NCI-H2196 (cell line): ENCODE measurements at regions not wholly inside any gene's neighbourhood (a gene's known extent, or its start where the extent isn't known, plus 50 kb on each side); places are given as distances from the start of the nearest gene placed in this dataset.
A peak's percentile ranks its signal among the peaks of the same experiment; 100 is the strongest.

Source experiments
- DNase-seq: peaks from one replicate; lab custom pipeline; 2025; ENCODE audit not compliant: unreplicated experiment; lab: John Stamatoyannopoulos, UW

DNA sequence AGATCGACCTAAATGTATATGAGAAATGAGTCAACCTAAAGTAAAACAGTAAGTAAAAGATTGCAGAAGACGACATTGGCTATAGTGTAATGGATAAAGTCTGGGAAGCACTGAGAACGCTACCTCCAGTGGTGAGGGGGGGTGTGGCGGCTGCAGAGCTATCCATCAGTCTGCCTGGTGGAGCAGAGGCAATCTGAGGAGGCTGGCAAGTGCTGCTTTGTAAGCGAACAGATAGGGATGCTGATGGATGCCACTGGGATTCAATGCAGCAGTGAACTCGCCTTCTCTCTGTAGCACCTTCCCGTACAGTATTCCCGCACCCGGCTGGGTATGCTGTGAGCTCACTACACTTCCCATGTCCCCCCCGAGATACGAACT, 261.5 kb downstream of the NSG2 start:
- DNase-seq = no peak

DNA sequence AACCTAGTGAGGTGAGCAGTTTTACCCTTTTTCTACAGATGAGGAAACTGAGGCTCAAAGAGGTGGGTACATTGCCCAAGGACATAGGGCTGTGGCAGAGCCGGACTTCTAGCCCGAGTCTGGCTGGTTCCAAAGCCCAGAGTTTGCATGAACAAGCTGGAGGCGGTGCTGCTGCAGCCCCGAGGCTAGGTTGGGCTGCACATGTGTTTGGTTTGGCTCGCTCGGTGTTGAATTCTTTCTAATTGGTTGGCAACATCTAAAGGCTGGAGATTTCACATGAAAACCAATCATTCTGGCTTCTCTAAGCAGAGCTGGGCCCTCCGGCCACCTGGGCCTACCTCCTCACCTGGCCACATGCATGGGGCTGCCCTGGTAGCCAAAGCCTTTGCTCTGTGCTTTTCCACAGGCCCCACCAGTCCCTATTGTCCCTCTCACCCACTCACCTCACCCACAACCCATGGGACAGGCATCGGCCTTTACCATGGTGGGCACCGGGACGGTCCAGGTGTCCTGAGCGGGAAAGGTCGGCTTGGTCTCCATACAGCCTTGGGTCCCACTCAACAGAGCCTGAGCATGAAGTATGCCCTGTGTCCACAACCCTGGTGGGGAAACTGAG, 262.3 kb downstream of the NSG2 start:
- DNase-seq = no peak

DNA sequence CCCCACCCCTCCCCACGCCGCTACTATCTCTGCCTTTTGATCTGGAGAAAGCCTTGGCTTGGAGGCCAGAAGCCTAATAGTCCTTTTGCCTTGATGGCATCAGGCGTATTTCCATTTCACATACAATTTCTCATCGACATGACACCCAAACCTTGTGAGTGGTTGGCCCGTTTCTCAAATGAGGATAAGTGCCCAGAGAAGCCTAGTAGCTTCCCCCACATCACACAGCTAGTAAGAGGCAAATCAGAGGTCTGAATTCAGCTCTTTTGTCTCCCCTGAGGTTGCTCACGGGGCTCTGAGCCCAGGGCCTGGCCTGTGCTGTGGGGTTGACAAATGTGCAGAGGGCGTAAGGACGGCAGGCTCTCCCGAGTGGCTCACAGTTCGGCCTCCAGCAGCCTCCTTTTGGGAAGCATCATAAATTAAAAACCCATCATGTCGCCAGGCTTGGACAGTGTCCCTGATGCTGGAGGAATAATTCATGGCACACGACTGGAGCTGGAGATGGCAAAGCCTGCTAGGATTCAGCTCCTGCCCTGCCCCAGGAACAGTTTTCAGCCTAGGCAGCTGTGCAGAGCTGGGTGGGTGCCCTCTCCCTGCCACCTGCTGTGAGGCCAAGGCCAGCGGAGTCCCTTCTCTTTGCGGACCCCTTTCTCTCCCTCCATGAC, 263.8 kb downstream of the NSG2 start:
- no peak for DNase-seq

DNA sequence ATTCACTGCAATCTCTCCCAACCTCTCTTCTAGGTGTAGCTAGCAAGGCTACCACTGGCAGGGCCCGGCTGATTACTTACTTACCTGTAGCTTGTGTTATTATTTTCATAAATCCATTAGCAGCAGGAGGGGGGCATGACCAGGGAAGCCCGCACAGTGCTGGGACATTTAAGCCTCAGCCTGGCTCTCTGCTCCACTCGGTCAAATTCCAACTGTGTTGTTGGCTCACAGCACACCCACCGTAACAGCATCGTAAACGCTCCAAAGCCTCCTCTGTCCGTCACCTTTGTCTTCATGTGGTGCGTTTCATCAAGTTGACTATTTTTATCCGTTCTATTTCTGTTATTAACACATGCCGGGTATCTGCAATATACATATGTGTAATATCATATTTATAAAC, 264.7 kb downstream of the NSG2 start:
- DNase-seq = no peak

DNA sequence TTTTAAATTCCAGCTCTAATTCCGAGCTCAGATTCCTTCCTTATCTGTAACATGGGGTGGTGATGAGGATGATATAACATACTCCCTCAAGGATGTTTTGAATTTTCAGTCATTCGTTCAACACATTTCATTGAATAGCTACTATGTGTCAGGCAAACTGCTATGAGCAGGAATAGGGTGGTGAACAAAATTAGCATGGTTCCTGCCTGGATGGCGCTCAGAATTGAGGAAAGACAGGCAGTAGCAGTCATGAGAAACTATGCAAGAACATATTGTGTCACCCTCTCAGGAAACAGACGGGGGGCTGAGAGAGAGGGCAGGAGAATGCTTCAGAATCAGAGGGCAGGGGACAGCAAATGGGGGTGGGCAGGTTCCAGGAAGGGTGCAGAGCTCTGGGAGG, 265.2 kb downstream of the NSG2 start:
- no peak for DNase-seq

DNA sequence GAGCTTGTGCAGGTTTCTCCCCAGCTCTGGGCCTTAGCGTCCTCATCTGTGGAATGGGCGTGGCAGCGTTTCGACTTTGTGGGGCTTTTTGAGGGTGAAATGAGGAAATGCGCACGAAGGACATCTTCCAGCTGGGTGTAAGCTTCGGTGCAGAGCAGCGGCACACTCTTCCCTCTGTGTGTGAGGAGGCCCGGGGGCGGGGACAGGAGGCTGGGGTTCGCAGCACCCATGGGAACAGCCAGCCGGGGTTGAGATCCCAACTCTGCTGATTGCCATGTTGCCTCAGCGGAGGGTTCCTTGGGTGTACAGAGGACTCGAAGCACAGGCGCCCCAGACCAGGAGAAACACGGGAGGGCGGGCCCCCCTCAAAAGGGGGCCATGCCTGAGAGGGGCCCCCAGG, 265.6 kb downstream of the NSG2 start:
- DNase-seq = no peak

DNA sequence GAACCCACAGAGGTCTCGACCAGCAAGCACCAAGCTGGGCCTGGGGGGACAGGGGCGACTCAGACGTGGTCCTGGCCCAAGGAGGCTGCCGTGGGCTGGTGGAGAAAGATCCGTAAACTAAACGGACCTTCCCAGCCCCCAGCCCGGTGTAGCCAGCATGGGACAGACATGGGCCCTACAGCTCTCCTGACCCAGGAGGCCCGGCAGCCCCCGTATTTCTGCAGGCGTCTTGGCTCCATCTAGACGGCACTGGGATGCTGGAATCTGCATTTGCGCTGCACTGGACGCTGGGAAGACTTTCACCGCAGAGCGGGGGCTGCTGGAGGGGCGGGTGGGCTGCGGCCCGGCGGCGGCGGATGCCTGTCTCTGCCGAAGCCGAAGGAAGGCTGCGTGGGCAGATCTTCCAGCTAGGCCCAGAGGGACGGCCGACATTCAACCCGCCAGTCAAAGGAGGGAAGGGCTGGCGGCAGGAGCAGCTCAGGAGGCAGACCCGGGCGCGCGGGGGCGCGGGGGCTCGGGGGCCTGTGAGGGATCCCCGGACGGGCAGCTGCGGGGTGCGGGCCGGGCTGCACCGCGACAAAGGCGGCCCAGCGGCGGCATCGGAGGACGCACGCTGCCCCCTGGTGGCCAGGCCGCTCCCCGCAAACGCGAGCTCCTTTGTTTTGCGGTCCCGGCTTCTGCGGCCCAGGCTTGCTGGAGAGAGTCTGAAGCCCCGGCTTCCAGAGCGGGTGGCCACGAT, 266.2 kb downstream of the NSG2 start:
- peak; percentile 78 for DNase-seq

DNA sequence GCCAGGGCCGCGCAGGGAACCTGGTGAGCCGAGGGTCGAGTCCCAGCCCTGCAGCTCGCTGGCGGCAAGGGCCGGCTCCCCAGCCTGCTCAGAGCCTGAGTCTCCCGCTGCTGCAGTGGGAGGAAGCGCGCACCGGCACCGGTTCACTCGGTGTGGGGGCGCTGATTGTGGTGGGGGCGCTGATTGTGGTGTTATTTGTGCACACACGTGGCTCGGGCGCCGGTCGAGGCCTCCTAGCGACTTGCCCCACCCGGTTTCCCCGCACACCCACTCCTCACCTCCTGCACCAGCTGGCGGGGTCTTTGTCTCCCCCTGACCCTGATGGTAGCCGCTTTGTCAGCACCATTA, 266.7 kb downstream of the NSG2 start:
- DNase-seq = no peak

DNA sequence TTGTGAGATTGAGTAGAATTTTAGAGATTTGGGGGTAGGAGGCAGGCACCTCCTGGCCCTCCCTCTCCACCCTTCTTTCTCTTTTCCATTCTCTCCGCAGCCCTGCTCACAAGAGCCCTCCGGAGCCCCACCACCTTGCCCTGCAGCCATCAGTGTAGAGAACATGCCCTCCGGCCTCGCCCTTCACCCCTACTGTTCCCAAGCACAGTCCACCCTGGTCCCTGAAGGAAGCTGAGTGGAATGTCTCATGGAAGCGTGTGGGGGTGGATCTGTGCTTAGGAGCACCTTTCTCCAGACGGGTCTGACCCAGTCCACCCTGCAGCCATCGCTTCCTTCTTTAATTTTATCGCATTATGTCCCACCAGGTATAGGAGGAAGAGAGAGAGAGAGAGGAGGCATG, 267.1 kb downstream of the NSG2 start:
- no peak for DNase-seq

DNA sequence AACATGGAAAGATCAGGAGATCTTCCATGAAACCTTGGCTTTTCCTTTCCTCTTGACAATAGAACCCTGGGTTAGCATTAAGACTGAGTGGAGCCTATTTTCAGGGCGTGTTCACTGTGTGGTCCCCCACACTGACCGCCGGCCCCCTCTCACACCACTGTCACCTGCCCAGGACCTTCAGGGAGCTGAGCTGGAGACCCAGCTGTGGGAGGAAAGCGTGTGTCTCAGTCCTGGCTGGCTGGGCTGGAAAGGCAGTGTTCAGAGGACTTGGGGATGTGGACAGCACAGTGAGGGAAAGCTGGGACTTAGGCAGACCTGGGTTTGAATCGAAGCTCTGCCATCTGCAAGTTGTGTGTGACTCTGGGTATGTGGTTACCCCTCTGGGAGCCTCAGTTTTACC, 268.1 kb downstream of the NSG2 start:
- DNase-seq = no peak

DNA sequence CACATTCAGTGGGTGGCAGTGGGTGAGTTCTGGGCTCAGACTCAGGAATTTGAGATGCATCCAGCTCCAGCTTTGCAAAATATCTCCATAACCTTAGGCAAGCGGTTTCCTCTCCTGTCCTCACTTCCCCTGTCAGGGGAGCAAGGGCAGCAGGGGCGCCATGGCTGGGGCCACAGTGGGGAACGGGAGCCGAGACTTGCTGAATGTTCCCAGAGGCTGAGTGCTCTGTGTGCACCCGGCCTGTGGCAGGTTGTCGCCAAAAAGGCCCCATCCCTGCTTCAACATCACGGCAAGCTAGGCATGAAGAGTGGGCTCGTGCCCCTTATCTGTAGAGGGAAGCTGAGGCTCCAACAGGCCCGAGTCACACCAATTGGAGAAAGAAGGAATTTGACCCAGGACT, 268.8 kb downstream of the NSG2 start:
- no peak for DNase-seq

DNA sequence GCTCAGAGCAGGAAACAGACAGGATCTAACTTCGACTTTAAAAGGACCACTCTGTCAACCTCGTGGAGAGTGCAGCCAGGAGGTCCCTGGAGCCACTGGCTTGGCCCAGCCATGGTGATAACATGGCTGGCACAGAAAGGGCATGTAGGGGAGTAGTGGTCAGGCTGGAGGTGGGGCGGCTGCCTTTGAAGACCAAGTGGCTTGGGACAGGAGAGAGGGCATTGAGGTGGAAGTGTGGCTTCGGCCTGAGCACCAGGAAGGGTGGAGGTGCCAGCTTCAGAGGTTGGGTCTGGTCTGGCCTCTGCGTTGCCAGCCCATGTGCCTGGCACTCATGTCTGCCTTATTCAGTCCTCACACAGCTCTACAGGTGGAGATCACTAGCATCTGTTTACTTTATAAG, 270.0 kb downstream of the NSG2 start:
- DNase-seq = no peak

DNA sequence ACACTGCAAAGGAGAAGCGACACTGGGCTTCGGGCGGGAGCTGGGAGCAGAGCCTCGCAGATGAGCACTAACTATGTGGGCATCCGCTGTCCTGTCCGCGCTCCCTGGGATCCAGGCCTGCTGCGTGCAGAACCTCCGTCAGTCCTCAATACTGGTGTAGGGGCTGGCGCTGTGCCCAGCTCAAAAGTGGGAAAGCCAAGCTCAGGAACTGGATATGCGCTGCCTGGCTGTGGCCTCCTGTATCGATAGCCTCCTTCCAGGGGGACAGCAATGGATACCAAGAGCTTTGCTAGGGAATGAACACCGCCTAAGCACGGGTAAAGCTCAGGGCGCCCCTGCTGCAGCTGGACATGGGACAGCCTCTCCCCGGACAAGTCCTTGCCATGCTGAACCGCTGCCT, 270.4 kb downstream of the NSG2 start:
- DNase-seq = peak; percentile 7

DNA sequence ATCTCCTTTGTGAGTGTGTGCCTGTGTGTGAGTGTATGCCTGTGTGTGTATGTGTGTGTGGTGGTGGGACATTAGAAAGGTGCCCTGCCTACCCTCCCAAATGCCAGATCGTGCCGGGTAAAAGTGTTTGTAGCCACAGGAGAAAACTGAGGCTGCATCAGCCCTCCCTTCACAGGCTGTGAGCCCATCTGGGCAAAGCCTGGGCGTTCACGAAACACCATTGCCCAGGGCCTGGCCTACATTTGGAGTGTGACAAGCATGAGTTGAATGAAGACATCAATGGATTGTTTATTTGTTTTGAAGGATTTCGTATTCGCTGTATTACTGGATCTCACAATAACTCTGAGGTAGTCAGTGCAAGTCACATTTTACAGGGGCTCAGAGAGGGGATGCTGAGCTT, 270.8 kb downstream of the NSG2 start:
- no peak for DNase-seq

DNA sequence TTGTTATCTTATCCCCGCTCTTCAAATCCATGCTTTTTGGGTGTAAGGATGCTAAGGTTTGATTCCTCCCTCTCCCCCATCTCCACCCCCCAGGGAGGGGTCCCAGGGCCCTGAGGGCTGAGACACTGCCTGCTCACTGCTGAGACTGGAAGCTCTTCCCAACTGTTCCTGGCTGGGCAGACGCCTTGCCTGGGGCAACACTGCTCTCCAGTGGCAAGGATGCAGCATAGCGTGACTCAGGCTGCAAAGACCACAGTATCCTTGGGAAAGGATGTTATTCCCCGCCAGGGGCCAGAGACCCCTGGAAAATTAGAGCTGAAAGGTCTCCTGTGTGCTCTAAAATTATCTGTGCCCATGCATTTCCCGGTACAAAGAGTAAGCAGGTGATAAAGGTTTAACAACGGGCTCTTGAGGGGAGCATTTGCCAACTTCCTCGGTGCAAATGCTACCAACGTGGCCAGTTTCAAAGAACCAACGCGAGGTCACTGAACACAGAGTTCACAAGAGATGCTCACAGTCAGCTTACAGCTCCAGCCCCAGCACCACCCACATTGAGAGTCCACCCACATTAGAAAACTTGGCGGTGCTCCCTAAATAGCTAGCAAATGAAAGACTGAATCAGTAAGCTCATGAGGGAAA, 271.9 kb downstream of the NSG2 start:
- peak; percentile 65 for DNase-seq

DNA sequence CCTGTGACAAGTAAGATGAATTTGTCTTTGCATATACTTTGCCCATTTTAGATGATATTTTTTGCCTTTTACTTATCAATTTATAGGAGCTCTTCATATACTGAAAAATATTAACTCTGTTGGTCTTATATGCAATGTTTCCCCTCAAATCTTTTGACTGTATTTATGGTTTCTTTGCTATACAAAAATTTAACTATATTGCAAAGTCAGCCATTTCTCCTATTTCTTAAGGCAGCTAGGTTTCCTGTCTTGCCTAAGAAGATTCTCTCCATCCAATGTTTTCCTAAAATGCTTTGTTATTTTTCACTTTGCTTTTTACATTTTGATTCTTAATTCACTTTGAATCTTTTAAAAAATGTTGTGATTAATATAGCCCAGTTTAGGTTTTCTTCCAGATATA, 273.1 kb downstream of the NSG2 start:
- no peak for DNase-seq

DNA sequence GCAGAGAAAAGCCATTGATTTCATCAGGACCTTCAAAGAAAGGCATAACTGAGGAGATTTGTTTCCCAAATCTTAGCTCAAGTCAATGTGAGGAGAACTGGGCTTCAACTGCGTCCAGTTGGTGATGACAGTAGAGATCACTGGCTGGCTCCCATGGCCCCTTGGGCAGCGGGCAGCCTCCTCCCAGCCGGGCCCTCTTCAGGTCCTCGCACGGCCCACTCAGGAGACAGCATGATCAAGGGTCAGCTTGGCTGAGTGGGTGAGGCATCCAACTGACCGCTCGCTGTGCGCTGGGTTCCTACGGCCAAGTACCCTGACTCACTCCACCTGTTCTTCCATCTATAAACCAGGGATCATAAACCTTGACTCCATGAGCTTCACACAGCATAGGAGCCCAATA, 274.0 kb downstream of the NSG2 start:
- no peak for DNase-seq

DNA sequence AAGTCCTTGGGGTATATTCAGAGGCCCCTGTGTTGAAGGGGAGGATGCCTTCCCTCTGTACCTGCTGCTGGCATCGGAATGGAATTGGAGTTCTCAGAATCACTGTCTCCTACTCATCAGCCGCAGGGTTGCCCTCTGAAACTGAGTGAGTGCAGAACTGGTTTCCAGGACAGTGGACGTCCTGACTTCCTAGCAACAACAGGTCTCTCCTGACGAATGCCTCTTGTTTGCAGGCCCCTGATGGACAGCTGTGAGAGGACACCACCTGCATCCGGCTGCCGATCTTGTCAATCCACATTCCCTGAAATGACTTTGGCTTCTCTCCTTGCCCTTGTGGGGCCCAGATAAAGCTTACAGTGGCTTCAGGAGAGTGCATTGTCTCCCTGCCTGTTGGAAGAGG, 274.5 kb downstream of the NSG2 start:
- no peak for DNase-seq

DNA sequence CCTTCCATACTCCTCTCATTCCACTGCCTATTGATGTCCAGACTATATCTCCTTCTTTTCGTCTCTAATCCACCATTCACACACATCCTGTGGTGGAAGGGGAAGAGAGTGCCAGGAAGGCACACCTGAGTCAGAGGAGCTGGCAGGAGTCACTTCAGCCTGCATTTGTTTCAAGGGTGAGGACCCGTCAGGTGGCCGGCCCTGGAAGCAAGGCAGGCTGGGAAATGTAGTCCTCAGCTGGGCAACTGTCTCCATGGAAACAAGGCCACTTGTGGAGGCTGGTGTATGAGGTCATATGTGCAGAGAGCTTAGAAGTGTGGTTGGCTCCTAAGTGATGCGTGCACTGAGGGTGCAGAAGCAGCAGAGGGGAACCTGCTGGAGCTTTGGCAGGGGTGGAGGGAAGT, 278.4 kb downstream of the NSG2 start:
- DNase-seq = peak; percentile 82

DNA sequence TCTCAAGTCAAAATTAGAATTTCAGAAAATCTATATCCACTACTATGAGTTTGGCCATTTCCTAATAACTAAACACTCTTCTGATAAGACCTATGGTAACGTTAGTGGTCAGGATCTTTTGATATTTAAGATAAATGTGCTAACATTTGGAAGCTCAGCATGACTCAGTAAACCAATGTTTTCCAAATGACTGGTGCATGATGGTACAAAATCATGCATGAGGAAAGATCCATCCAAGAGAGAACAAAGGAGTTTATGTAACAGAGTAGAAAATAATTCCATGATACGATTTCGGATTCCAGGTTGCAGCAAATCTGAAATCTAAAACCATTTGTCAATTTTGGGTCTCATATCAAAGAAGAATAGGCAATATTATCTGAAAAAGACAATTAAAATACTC, 279.2 kb downstream of the NSG2 start:
- no peak for DNase-seq

DNA sequence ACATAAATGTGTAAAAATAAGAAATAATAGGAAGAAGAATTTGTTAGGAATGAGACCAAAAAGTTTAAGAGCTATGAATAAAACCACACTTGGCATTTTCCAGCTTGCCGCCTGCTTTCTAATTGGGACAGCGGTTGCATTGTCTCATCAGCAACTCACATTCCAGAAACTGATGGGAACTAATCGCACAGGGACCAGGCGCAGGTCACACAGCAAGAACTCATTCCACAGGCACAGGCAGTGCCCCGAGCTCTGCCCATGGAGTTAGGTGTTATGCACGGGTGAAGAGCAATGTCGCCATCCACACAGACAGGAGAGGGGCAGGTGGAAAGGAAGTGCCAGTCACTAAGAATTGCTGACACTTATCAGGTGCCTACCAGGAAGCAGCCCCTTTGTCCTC, 279.9 kb downstream of the NSG2 start:
- no peak for DNase-seq

DNA sequence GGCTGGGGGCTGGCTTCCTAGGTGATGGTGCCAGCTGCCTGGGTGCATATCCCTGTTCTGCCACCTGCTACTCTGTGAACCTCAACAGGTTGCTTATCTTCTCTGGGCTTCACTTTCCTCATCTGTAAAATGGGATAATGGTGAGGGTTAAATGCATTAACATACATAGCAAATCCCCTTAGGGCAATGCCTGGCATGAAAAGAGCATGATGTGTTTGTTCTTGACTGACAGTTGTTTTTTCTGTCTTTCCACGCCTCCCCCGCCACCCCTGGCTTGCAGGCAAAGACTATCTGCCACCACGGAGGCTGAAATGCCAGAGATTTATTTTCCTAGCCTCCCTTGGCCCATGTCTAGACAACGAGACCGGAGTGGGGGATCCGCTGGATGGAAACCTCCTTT, 280.5 kb downstream of the NSG2 start:
- no peak for DNase-seq
